ENCODE measurements at regions not wholly inside any gene's neighbourhood (a gene's known extent, or its start where the extent isn't known, plus 50 kb on each side); places are given as distances from the start of the nearest gene placed in this dataset.

GRCh38 chr3:30123755-30124154 is 482.6 kb upstream of the TGFBR2 start:
- ChIA-PET POLR2A (no interaction called here), CTCF (no interaction called here)
- TF ChIP-seq CTCF (IDR thresholded peaks at IDR 0.05; ENCODE audit: control extremely low read depth, extremely low read depth, low read depth, missing control alignments), result no peak
- DNase-seq (ENCODE audit: extremely low spot score), result no peak

GRCh38 chr3:30124435-30125370 is 481.7 kb upstream of the TGFBR2 start:
- no peak for DNase-seq (ENCODE audit: extremely low spot score)
- no peak for TF ChIP-seq CTCF (IDR thresholded peaks at IDR 0.05; ENCODE audit: control extremely low read depth, extremely low read depth, low read depth, missing control alignments)
- POLR2A ChIA-PET, result no interaction called here
- CTCF ChIA-PET, result interaction anchor here (1.2 kb wide), 1 partner anchor 12 kb away, joined by 3 read pairs; no protein-coding TSS in a partner anchor

- ChIA-PET POLR2A (no interaction called here), CTCF (interaction anchor here (1.2 to 1.4 kb wide), 2 partner anchors 13 to 69 kb away, joined by 3 read pairs; no protein-coding TSS in a partner anchor)
- TF ChIP-seq CTCF (IDR thresholded peaks at IDR 0.05; ENCODE audit: control extremely low read depth, extremely low read depth, low read depth, missing control alignments), result no peak
- no peak for DNase-seq (ENCODE audit: extremely low spot score)
Measured at GRCh38 chr3:30129765-30130164, 476.6 kb upstream of the TGFBR2 start.

GRCh38 chr3:30130391-30130790 is 476.0 kb upstream of the TGFBR2 start:
- no peak for DNase-seq (ENCODE audit: extremely low spot score)
- no peak for TF ChIP-seq CTCF (IDR thresholded peaks at IDR 0.05; ENCODE audit: control extremely low read depth, extremely low read depth, low read depth, missing control alignments)
- CTCF ChIA-PET, result interaction anchor here (1.2 to 1.6 kb wide), 3 partner anchors 12 to 69 kb away, joined by 3 read pairs; no protein-coding TSS in a partner anchor
- POLR2A ChIA-PET, result no interaction called here

GRCh38 chr3:30131191-30131590 is 475.2 kb upstream of the TGFBR2 start:
- DNase-seq (ENCODE audit: extremely low spot score), result no peak

GRCh38 chr3:30135190-30135589 is 471.2 kb upstream of the TGFBR2 start:
- ChIA-PET POLR2A (no interaction called here), CTCF (interaction anchor here (1.8 to 2.7 kb wide), 2 partner anchors 18 to 24 kb away, joined by 4 to 7 read pairs; no protein-coding TSS in a partner anchor)
- TF ChIP-seq CTCF (IDR thresholded peaks at IDR 0.05; ENCODE audit: control extremely low read depth, extremely low read depth, low read depth, missing control alignments), result no peak
- no peak for DNase-seq (ENCODE audit: extremely low spot score)

More at GRCh38 chr3:30131191-30131590, 475.2 kb upstream of the TGFBR2 start:
- ChIA-PET CTCF (interaction anchor here (1.4 to 1.6 kb wide), 2 partner anchors 12 to 66 kb away, joined by 3 read pairs; no protein-coding TSS in a partner anchor), POLR2A (no interaction called here)
- TF ChIP-seq CTCF (IDR thresholded peaks at IDR 0.05; ENCODE audit: control extremely low read depth, extremely low read depth, low read depth, missing control alignments), result no peak

All from GM10248 (cell line).